ENCODE measurements at regions not wholly inside any gene's neighbourhood (a gene's known extent, or its start where the extent isn't known, plus 50 kb on each side); places are given as distances from the start of the nearest gene placed in this dataset.

GRCh38 chr16:55225972-55226542, 97.9 kb upstream of the IRX6 start:
- no peak for DNase-seq (ENCODE audit: low spot score)

- no peak for DNase-seq (ENCODE audit: low spot score)
These were observed 91.2 kb upstream of the IRX6 start for GRCh38 chr16:55232822-55233221.

DNA sequence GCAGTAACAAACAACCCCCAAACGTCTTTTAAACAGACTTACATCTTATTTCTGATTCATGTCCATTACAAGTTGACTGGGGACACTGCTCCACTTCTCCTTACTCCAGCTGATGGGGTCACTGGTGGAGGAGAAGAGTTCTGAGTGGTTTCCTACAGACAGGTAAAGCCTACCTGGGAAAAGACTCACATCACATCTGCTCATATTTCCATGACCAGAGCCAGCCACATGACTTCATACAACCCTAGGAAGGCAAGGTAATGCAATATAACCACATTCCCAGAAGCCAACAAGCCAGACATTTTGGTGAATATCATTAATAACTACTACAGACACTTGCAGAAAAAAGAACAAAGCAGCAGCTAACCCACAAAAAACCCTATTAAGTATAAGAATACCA, 90.5 kb upstream of the IRX6 start:
- DNase-seq (ENCODE audit: low spot score): no peak

DNA sequence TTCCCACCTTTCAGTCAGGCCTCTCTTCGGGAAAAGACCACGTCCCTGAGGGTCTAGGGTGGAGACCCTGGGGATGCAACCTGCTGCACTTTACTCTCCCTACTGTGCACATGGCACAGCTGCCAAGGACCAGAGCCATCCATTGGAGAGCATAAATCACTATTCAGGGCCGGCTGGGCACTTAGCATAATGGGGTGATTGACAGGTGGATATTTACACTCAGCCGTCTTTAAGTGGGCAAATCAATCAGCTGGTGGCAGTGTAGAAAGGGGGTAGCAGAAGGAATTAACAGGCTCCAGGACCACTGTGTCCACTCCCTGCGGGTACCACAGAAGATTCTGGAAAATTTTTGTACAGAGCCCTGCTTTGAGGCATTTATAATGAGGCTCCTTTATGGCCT, 87.3 kb upstream of the IRX6 start:
- DNase-seq (ENCODE audit: low spot score): no peak

DNA sequence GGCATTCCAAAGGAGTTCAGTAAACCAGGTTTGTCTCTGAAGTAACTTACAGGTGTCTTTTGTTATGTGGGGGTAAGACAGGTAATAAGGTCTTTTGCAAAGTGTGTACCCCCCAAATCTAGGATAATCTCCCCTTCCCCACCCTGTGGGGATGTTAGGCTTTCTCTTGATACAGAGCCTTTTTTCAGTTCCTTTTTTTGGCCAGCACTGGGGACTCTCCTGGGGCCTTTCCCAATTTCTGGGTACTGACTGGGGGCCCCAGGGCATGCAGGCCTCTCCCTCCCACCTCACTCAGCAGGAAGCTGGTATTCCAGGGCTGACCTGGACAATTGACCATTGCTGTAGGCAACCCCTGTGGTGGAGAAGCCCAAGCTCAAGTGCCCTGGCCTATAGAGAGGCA, 84.3 kb upstream of the IRX6 start:
- no peak for DNase-seq (ENCODE audit: low spot score)

DNA sequence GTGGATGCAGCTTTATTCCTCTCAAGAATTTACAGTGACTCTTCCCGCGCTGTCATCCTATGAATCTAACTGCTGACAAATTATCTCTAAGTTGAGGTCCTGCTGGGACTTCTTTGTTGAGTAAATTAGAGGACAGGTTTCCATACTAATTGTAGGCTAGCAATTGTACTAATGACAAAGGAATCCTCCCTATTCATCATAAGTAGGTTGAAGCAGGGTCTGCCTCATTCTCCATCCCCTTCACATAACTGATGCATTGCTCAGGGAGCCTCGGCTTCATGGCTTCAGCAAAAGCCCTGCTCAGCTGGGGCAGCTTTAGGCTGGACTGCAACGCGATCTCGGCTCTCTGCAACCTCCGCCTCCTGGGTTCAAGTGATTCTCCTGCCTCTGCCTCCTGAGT, 83.1 kb upstream of the IRX6 start:
- no peak for DNase-seq (ENCODE audit: low spot score)

DNA sequence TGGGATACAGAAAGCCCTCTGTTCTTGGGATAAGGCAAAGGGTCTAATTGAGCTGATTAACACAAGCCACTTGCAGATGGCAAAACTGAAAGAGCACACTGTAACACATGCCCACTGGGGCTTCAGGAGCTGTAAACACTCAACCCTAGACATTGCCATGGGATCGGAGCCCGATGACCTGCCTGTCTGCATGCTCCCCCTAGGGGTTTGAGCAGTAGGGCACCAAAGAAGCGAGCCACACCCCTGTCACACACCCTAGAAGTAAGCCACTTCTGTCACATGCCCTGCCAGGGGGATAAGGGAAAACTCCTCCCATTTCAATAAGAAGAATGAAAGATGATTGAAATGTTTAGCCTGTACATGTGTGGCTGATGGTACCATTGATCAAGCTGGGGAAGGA, 81.3 kb upstream of the IRX6 start:
- no peak for DNase-seq (ENCODE audit: low spot score)

DNA sequence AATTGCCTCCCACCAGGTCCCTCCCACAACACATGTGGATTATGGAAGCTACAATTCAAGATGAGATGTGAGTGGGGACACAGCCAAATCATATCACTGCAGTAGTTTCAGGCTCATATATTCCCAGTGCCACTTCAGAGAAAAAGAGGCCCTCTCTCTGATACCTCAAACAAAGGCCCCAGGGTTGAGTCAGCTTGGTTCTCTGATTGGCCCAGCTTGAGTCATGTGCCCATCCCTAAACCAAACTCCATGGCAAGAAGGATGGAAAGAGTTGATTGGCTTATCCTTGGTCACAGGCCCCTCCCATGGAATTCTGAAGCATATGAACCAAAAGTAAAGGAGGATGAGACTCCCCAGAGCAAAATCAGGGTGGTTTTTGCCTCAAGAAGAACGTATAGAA, 75.9 kb upstream of the IRX6 start:
- DNase-seq (ENCODE audit: low spot score): no peak

DNA sequence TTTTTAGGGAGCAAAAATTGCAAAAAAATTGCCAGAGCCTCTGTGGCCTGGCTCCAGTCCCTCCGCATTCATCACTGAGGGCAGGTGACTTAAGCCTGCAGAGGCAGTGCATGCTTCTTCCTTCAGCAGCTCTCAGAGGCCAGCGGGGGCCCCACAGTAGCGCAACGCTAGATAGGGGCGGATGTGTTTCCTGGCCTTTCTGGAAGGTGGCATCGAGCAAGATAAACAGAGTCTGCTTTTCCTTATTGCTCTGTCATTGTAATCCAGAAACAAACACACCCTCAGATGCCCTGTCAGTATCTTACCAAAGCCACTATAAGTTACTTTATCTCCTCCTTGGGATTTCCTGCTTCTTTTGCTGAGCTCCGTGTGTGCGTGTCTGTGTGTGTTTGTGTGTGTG, 75.5 kb upstream of the IRX6 start:
- no peak for DNase-seq (ENCODE audit: low spot score)

- DNase-seq (ENCODE audit: low spot score): no peak
These were observed 74.6 kb upstream of the IRX6 start for GRCh38 chr16:55249361-55249760.

- DNase-seq (ENCODE audit: low spot score): no peak
These were observed 74.1 kb upstream of the IRX6 start for GRCh38 chr16:55249936-55250335.

GRCh38 chr16:55250701-55251100, 73.3 kb upstream of the IRX6 start:
- DNase-seq (ENCODE audit: low spot score): no peak

DNA sequence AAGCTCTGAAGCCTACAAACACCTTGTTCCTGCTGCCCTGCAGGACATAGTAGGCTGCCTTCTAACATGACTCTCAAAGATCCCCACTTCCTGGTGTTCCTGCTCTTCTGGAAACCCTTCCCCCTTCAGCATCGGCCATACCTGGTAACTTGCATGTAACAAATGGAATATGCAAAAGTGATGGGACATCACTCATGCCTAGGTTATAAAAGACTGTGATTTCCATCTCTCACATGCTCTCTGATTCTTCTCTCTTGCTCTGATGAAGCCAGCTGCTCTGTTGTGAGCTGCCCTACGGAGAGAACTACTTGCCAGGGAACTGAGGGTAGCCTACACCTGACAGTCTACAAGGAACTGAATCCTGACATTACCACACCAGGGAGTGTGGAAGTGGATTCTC, 72.9 kb upstream of the IRX6 start:
- no peak for DNase-seq (ENCODE audit: low spot score)

DNA sequence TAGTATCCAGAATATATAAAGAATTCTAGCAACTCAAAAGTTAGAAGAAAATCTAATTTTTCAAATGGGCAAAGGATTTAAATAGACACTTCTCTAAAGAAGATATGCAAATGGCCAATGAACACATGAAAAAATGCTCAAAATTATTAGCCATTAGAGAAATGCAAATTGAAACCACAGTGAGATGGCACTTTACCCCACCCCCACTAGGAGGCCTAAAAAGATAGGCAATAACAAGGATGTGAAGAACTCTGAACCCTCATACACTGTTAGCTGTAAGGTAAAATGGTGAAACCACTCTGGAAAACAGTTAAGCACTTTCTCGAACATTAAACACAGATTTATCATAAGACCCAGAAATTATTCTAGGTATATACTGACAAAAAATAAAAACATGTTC, 71.4 kb upstream of the IRX6 start:
- no peak for DNase-seq (ENCODE audit: low spot score)

- DNase-seq (ENCODE audit: low spot score): no peak
These were observed 70.0 kb upstream of the IRX6 start for GRCh38 chr16:55253987-55254386.

- DNase-seq (ENCODE audit: low spot score): no peak
These were observed 68.2 kb upstream of the IRX6 start for GRCh38 chr16:55255733-55256282.

GRCh38 chr16:55256412-55257016, 67.5 kb upstream of the IRX6 start:
- no peak for DNase-seq (ENCODE audit: low spot score)

DNA sequence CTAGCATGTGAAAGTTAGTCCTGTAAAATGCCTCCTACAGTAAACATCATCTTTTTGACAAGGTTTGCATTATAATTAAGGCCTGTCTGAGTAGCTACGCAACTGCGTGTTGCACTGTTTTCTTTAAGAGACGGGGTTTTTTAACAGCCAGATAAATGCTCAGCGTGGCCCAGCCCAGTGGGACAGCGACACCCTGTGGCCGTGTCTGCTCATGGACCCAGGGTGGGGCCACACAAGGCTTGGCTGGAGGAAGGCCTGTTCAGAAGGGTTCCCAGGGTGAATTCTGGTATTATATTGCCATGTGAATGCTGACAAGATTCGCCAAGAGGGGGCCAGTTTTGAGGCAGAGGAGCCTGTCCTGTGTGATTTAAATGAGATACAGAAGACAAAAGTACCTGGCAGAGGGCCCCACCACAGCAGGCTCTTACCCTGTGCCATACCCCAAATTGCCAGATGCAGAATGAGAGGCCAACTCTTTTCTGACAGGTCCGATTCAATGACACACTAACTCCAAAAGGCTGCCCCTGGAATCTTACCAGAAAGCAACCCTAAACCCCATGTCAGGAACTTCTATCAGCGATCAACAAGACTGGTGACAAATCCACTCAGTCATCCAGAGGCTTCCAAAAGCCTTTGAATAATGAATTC, 65.9 kb upstream of the IRX6 start:
- peak; percentile 19 for DNase-seq (ENCODE audit: low spot score)

GRCh38 chr16:55261301-55261700, 62.7 kb upstream of the IRX6 start:
- no peak for DNase-seq (ENCODE audit: low spot score)

DNA sequence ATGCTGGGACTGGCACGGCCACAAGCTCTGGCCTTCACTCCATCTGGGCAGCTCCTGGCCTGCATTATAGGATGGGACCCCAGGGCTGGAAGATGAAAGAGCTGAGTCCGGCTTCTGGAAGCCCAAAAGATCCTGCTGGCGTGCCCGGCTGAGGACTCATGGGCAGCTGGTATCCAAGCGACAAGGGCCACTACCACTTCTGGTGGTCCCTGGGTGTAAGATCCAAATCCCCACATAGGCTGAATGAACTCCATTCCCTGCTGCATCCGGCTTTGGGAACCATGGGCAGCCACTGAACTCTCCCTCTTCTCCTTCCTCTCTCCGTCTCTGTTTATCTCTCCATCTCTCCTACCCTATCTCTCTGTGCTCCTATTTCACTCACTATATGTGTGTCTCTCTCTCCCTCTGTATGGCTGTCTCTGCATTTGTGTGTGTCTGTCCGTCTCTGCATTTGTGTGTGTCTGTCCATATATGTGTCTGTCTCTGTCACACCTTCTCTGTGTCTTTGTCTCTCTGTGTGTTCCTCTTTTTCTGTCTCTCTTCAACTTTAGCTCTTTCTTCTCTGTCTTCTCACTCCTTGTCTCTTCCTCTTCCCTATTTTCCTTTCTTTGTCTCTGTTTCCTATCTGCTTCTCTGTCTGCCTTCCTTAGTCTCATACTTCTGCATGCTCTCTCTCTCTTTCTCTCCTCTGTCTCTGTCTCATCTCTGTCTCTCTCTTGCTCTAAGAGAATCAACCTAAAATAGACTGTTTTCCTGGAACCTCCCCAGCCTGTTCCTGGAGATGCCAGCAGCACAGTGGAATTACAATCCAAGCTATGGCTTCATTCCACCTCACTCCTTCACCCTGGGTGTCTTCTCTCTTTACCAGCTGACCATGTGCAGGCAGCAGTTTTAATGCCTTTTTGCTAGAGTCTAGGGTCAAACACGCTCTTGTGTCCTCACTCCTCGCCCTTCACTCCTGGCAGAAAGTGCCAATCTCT, 60.4 kb upstream of the IRX6 start:
- DNase-seq (ENCODE audit: low spot score): no peak

- DNase-seq (ENCODE audit: low spot score): no peak
These were observed 59.1 kb upstream of the IRX6 start for GRCh38 chr16:55264949-55265348.

DNA sequence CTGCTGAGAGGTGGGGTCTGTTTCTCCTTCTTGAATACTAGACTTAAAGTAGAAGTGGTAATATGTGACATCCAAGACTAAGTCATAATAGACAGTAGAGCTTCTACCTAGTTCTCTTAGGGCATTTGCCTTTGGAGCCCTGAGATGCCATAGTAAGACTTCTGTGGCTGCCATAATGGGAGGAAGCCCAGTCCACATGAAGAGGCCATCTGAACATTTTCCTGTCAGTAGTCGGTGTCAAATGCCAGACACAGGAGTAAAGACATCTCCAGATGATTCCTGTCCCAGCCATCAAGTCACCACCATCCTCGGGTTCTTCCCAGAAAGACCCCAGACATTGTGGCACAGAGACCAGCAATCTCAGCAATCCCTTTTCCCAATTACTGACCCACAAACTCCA, 58.1 kb upstream of the IRX6 start:
- no peak for DNase-seq (ENCODE audit: low spot score)

Data from COLO829 (cell line).